Sigmoid colon (tissue), 6 donors: ENCODE measurements at regions not wholly inside any gene's neighbourhood (a gene's known extent, or its start where the extent isn't known, plus 50 kb on each side); places are given as distances from the start of the nearest gene placed in this dataset.
"Not testable (repeated sequence)": the region's sequence is repeated elsewhere in the genome, so short reads cannot be mapped to it uniquely, and the experiment has no call there.

Source experiments
- DNase-seq: peaks from one replicate; pipeline ENCODE4 v3.0.0-alpha.2; 2019
- H3K27ac ChIP-seq, 4 donors: fragments of 200-600 bp; sonication (generic); one replicate each; pipeline ENCODE4 v1.5.1; 2016 to 2019; ENCODE audit warnings: mild to moderate bottlenecking in 1 of 4
- H3K27me3 ChIP-seq, 3 donors: fragments of 200-600 bp; sonication (generic); one replicate each; pipeline ENCODE4 v1.5.1; 2019; ENCODE audit warnings: mild to moderate bottlenecking in 1 of 3
- H3K36me3 ChIP-seq, 4 donors: fragments of 200-600 bp; sonication (generic); one replicate each; pipeline ENCODE4 v1.5.1; 2016 to 2019
- H3K4me1 ChIP-seq, 4 donors: fragments of 200-600 bp; sonication (generic); one replicate each; pipeline ENCODE4 v1.5.1; 2017 to 2019
- H3K4me3 ChIP-seq, 4 donors: fragments of 200-600 bp; sonication (generic); one replicate each; pipeline ENCODE4 v1.5.1; 2017 to 2019; ENCODE audit warnings: mild to moderate bottlenecking in 2 of 4, moderate library complexity in 1 of 4
- H3K9me3 ChIP-seq, 4 donors: fragments of 200-600 bp in 3 of 4; sonication (generic) in 3 of 4; one replicate each; pipeline versions ENCODE4 v1.5.1 to v1.6.1; 2013 to 2019
- CTCF ChIP-seq, 4 experiments: fragments of 450-650 bp in 3 of 4; fragments of 200-600 bp in 1 of 4; IDR thresholded peaks; one replicate each; pipeline ENCODE4 v1.5.1; 2016 to 2019; ENCODE audit warnings: antibody characterized with exemption in 4 of 4, mild to moderate bottlenecking in 3 of 4, moderate library complexity in 2 of 4
- EP300 ChIP-seq, 4 donors: sonication (generic); formaldehyde crosslinking; IDR thresholded peaks; one replicate each; pipeline ENCODE4 v1.6.1; 2017; ENCODE audit warnings: antibody characterized with exemption in 4 of 4
- POLR2A ChIP-seq, 2 donors: fragments of 450-650 bp; IDR thresholded peaks; one replicate each; pipeline ENCODE4 v1.6.1; 2016; ENCODE audit warnings: antibody characterized with exemption in 2 of 2, mild to moderate bottlenecking in 2 of 2, moderate library complexity in 2 of 2
- POLR2AphosphoS5 ChIP-seq, 4 donors: sonication (generic); formaldehyde crosslinking; IDR thresholded peaks; one replicate each; pipeline ENCODE4 v1.6.1; 2017; ENCODE audit warnings: antibody characterized with exemption in 4 of 4
- WGBS, 2 donors: extraction: QIAGEN DNeasy Blood & Tissue Kit; methylation state at CpG; one replicate each; pipeline ENCODE4 v1.1.7; 2013; 5-methylcytosine and 5-hydroxymethylcytosine counted together
- intact Hi-C: fragments of 100-400 bp; cut with DNase I; formaldehyde crosslinking; loops from one replicate; pipeline ENCODE4 v1.15.1; 2023
- donor health status: healthy with polysubstance abuse.
- donor health status: healthy.

DNA sequence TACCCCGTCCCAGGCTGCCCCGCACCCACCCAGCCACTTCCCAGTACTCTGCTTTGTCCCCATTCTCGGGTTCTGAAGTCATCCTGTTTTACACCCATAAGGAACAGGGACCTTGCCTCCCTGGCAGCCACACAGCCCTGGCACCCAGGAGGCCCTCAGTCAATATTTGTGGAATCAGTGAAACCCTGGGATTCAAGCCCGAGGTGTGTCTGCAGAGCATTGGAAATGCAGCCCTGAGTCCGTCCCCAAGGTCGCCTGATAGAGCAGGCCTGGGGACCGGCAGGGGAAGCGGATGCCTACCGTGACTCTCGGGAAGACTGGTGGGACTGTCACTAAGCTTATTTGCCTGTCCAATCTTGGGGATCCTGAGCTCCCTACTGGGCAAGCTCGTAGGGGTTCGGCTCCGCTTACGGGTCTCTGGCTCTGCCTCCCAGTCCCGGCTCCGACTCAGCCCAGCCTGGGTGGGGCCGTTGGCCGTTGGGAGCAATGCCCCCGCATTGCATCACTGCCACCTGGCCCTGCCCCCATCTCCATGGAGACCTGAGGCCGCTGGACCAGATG lies 64.4 kb upstream of the TAMM41 start:
- Histone ChIP-seq H3K4me3 (no peak overlapping the region), H3K4me1 (no peaks in the 10 kb centered on the region), H3K27me3 (peaks cover 0 to 11% (median 0%) of the 10 kb centered on the region in 3 donors), H3K36me3 (no peaks in the 10 kb centered on the region), H3K9me3 (no peaks in the 10 kb centered on the region), H3K27ac (no peak overlapping the region)
- TF ChIP-seq CTCF (IDR thresholded peaks at IDR 0.05) (no peak), POLR2AphosphoS5 (IDR thresholded peaks at IDR 0.05) (no peak), POLR2A (IDR thresholded peaks at IDR 0.05) (no peak), EP300 (IDR thresholded peaks at IDR 0.05) (no peak)
- DNase-seq, result no peak
- 67 to 82% methylated on average over 20 of the region's 20 CpGs for WGBS, 2 donors
- intact Hi-C loops, result no loop called here

GRCh38 chr3:11911887-11912286 lies 65.2 kb upstream of the TAMM41 start:
- H3K4me1 ChIP-seq, H3K4me3 ChIP-seq, H3K36me3 ChIP-seq, H3K9me3 ChIP-seq, H3K27ac ChIP-seq, DNase-seq, intact Hi-C loops: not testable (repeated sequence)
- peaks cover 0 to 11% (median 0%) of the 10 kb centered on the region in 3 donors for H3K27me3 ChIP-seq
- WGBS, 2 donors, result 85 to 87% methylated on average over 10 of the region's 10 CpGs

GRCh38 chr3:11913316-11913715 lies 66.6 kb upstream of the TAMM41 start:
- intact Hi-C loops, result no loop called here
- TF ChIP-seq EP300 (IDR thresholded peaks at IDR 0.05) (no peak), CTCF (IDR thresholded peaks at IDR 0.05) (no peak), POLR2A (IDR thresholded peaks at IDR 0.05) (no peak), POLR2AphosphoS5 (IDR thresholded peaks at IDR 0.05) (no peak)
- H3K4me3 ChIP-seq, result no peak overlapping the region
- no peaks in the 10 kb centered on the region for H3K36me3 ChIP-seq
- H3K27me3 ChIP-seq, result peaks cover 0 to 11% (median 0%) of the 10 kb centered on the region in 3 donors
- H3K4me1 ChIP-seq, result no peaks in the 10 kb centered on the region
- H3K27ac ChIP-seq, result no peak overlapping the region
- no peaks in the 10 kb centered on the region for H3K9me3 ChIP-seq
- 93 to 95% methylated on average over 14 of the region's 14 CpGs for WGBS, 2 donors
- no peak for DNase-seq

DNA sequence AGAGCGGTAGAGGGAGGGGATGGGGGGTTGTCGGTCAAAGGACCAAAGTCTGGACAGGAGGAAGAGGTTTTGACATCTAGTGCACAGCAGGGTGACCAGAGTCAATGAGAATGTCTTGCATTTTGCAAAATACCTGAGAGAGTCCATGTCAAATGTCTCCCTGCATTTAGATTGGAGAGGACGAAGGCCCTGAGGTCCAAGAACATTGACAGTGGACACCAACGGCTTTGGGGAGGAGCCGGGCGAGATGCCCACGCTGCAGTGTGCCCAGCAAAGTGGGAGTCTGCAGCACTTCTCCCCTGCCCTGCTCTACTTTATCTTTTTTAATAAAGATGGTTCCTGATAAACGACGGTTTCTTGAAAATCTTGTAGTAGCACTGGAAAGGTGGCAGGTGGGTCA lies 67.4 kb upstream of the TAMM41 start:
- TF ChIP-seq CTCF (IDR thresholded peaks at IDR 0.05) (no peak), EP300 (IDR thresholded peaks at IDR 0.05) (no peak), POLR2A (IDR thresholded peaks at IDR 0.05) (no peak), POLR2AphosphoS5 (IDR thresholded peaks at IDR 0.05) (no peak)
- no peaks in the 10 kb centered on the region for H3K9me3 ChIP-seq
- H3K27ac ChIP-seq, result no peak overlapping the region
- no peaks in the 10 kb centered on the region for H3K4me1 ChIP-seq
- H3K4me3 ChIP-seq, result no peak overlapping the region
- H3K36me3 ChIP-seq, result no peaks in the 10 kb centered on the region
- H3K27me3 ChIP-seq, result peaks cover 0 to 11% (median 0%) of the 10 kb centered on the region in 3 donors
- intact Hi-C loops, result no loop called here
- no peak for DNase-seq
- WGBS, 2 donors, result 82 to 88% methylated on average over 9 of the region's 9 CpGs

- Histone ChIP-seq H3K9me3 (no peaks in the 10 kb centered on the region), H3K4me3 (no peak overlapping the region), H3K27ac (no peak overlapping the region), H3K4me1 (no peaks in the 10 kb centered on the region), H3K27me3 (peaks cover 0 to 11% (median 0%) of the 10 kb centered on the region in 3 donors), H3K36me3 (no peaks in the 10 kb centered on the region)
- WGBS, 2 donors, result 85 to 88% methylated on average over 10 of the region's 10 CpGs
- TF ChIP-seq POLR2AphosphoS5 (IDR thresholded peaks at IDR 0.05), result no peak
- TF ChIP-seq CTCF (IDR thresholded peaks at IDR 0.05), result no peak
- no peak for TF ChIP-seq EP300 (IDR thresholded peaks at IDR 0.05)
- TF ChIP-seq POLR2A (IDR thresholded peaks at IDR 0.05), result no peak
- intact Hi-C loops, result no loop called here
- no peak for DNase-seq
Measured at GRCh38 chr3:11914651-11915050, 68.0 kb upstream of the TAMM41 start.
